ENCODE measurements at regions not wholly inside any gene's neighbourhood (a gene's known extent, or its start where the extent isn't known, plus 50 kb on each side); places are given as distances from the start of the nearest gene placed in this dataset.
"Not testable (repeated sequence)": the region's sequence is repeated elsewhere in the genome, so short reads cannot be mapped to it uniquely, and the experiment has no call there.

DNA sequence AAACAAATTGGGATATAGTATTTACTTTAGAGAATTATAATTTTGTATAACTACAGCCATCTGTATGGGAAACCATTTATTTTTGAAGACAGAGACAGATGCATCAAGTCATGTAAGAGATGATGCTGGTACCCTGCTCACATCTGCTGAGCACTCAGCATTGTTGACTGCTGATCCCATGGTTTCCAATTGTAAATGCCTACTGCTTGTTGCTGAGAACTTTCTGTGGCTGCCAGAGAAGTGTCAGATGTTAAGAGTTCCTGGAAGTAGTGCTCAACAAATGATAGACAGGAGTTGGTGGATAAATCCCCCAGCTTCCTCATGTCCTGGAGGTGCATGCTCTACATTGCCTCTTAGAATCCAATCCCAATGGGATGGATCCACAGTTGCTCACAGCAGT, 167.1 kb downstream of the OXSM start:
- DNase-seq, result no peak

DNA sequence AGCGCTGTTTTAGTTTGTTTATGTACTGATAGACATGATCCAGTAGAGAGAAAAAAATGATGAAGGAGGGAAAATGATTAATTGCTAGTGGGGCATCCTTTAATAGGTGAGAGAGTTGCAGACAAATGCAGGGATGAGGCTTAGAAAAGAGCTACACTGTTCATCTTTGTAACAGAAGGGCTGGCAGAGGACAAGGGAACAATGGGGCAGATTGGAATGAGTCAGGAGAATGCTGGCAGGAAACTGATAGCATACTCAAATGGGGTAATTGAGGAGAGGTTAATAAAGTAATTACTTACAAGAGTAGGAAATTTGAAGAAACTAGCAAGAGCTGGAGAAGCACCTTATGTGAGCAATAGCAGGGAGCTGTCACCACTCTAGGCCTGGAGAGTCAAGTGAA, 170.9 kb downstream of the OXSM start:
- DNase-seq, result no peak

DNA sequence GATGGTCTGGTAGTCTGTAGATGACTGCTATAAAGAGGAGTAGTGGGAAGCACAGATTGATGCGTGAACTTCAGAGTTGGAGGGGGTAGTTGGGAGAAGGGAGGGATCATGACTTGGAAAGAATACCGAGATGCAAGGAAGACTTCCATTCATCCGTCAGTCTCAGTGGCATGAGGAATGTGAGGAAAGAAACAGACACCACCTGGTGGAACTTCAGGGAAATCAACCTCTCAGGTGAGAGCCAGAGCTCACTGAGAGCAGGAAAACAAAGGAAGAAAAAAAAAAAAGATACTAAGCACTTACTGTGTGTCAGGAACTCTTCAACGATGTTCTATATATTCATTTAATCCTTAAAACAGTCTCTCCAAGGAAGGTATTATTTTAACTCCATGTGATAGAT, 172.4 kb downstream of the OXSM start:
- DNase-seq, result no peak

DNA sequence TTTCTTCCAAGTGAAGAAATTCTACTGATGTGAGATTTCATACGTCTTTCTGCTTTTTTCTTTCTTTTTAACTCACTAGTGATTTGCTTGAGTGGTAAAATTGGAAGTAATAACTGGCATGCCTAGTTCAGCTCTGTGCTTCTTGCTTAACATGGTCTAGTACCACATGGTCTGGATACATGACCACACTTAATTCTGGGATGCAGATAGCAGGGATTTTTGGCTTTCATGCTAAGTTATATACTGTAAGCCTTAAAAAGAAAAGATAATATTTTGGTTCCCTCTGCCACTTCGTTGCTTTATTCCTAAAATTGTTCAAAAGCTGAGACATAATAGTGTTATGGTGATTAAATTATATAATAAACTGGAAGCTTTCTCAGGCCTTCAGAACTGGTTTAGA, 174.3 kb downstream of the OXSM start:
- DNase-seq, result no peak

DNA sequence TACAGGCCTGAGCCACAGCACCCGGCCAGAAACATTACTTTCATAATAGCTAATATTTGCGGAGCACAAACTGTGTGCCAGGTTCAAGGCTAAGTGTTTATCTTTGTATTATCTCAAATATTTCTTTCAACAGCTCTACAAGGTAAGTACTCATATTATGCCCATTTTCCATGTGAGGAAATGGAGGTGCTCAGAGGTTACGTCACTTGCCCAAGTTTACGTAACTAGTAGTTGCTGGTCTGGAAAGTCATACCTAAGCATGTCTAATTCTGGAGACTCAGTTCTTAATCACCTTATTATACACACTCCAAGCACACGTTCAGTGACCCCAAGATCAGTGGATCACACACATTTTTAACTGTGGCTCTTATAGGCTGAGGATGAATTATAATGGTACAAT, 177.5 kb downstream of the OXSM start:
- DNase-seq, result no peak

DNA sequence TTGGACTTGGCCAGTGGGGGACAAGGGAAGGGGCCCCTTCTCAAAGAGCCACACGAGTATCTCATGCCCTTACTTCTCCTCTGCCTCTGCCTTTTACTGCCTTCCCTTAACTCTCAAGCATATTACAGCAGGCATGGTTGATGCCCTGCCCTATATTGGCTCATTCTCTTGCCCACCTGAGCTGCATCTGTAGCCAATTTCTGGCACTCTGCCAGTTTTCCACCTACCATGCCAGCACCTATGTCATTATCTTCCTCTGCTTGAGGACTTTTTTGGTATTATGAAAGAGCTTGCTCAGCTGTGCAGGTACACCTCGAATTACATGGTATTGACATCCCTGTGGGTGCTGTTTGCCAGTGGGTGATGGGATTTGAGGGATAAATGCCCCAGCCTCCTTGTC, 181.8 kb downstream of the OXSM start:
- no peak for DNase-seq

DNA sequence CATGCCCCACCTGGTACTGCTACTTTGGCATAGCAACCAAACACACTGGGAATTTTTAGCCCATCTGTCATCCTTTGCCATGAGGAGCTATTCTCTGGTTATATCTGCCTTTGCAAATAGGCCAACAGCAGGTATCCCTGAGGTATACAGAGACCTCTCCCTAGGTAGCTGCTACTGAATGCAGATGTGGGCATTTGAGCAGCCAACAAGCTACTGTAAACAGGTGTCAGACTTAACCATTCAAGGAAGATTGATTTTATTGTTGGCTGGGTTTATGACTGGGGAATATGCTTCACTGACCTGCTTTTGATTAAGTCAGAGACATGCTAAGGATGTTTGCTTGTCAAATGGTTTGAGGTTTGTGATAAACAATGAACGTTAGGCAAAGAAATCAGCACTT, 183.2 kb downstream of the OXSM start:
- DNase-seq, result no peak

DNA sequence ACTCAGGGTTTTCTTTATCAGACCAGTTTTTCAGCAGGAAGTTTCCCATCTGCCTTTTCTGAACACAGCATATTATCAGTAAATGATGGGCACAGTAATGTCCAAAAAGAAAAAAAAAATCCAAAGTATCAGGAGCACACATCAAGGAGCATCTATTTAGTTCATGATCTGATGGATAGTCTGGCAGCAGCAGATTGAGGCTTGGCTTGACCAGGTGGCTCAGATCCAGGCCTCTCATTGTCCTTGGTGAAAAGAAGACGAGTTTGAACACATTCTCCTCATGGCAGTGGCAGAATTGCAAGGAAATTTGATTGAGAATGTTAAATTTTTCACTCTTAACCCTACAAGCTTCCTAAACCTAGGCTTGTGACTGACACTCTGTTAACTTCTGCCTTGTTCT, 192.9 kb downstream of the OXSM start:
- no peak for DNase-seq

DNA sequence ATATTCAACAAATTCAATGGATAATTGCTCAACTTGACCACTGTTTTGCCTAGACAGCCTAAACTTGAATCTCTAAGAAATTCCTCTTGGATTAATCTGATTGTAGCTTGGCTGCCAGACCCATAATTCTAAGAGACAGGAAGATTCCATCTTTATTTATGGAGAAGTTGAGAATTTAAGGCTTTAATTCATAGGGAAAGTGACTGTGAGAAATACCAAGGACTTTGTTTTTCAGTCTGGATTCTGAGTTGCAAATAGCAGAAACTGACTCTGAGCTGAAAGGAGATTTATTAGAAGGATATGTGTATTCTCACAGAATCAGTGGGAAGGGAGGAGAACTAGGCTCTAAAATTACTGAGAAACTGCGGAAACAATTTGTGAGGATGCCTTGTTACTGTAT, 195.7 kb downstream of the OXSM start:
- no peak for DNase-seq

DNA sequence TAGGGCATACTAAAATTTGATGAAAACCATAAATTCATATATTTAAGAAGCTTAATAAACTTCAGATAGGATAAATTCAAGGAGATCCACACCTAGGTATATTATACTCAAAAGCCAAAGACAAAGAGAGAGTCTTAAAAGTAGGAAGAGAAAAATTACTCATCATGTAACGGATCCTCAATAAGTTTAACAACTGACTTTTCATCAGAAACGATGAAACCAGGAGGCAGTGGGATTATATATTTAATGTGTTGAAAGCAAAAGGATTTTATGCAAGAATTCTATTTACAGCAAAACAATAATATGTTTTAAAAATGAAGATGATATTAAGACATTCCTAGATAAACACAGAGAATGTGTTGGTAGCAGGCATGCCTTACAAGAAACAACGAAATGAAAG, 202.7 kb downstream of the OXSM start:
- no peak for DNase-seq

DNA sequence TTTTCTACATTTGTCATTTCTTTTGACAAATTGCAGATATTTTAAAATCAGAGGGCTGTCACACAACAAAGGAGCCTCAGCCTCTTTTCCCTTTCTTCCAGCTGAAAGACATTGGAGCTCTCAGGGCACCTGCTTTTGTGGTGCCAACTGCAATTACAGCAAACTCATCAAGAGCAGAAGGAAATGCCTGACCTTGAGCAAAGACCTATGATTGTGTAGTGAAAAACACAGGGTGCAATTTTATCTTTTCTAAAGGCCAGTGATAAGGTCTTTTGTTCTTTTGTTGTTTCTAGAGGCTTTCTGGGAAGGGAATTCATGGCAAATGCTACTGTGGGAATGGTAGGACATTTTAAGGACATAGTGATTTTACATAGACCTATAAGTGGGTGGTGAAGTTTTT, 214.3 kb downstream of the OXSM start:
- no peak for DNase-seq

DNA sequence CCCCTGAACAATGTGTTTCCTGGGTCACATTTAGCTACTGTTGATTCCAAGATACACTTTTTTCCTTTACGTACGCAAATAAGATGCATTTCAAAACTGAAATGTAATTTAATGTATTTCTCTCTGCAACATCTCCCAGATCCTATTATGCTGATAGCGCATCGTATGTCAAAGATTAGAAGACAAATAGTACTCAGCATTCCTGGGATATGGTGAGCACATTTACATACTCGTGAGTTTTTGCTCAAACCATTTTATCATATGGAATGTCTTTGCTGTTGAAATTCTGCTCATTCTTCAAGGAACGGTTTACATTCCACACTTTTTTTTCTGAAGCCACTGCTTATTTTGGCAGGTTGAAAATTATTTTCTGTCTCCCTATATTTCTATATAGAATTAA, 221.4 kb downstream of the OXSM start:
- no peak for DNase-seq

DNA sequence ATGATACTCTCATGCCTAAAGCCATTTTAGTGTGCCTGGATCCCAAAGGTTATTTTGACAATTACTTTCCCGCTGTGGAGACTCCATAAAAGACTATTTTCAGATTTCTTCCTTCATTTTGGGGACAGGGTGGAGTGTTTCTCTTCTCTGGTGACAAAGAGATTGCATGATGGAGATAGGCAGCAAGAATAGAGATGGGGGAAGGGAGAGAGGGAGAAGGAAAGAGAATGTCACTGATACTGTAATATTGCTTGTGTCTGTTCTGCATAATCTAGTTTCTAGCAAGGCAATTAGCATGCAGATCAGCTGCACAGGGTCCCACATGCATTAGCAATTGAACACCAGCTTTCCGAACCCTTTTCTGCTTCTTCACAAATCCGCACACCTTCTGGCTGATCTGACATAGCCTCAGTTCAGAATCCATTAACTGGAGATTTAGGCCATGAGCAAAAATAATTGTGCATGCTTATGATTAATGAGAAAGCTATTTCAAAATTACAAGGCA, 222.4 kb downstream of the OXSM start:
- DNase-seq, result no peak

DNA sequence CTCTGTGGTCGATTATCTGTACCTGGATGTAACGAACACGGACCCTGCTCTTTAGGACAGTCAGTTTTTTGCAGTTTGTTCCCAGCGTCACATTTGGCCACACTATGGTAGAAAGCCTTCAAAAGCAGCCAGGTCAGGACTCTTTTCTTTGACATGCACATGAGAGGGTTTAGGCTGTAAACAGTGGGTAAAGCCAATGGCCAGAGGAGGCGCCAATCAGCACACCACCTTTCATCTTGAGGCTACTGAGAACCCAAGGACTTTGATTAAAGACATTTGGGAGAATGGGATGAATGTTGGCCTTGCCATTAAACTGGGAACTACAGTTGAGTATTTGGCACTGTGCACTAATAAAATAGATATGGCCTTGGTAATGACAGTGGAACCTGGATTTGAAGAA, 225.9 kb downstream of the OXSM start:
- no peak for DNase-seq

DNA sequence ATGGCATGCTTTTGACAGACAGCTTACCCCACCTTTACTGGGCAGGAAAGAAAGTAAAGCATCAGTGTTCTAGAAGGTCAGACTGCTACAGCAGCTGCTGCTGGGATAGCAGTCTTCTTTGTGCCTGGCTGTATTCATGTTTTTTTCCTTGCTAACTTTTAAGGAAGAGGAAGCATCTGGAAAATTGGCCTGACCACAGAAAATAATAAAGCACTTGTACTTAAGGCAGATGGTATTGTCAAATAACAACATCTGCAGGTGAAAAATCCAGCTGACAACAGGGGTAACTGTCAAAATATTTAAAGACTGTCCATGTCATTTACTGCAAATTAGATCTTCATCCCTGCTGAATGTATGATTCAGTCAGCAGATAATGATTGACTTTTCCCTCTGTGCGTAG, 229.0 kb downstream of the OXSM start:
- no peak for DNase-seq

DNA sequence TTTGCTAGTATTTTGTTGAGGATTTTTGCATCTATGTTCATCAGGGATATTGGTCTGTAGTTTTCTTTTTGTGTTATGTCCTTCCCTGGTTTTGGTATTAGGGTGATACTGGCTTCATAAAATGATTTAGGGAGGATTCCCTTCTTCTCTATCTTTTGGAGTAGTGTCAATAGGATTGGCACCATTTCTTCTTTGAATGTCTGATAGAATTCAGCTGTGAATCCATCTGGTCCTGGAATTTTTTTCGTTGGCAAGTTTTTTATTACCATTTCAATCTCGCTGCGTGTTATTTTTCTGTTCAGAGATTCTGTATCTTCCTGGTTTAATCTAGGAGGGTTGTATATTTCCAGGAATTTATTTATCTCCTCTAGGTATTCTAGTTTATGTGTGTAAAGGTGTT, 234.3 kb downstream of the OXSM start:
- not testable (repeated sequence) for DNase-seq

DNA sequence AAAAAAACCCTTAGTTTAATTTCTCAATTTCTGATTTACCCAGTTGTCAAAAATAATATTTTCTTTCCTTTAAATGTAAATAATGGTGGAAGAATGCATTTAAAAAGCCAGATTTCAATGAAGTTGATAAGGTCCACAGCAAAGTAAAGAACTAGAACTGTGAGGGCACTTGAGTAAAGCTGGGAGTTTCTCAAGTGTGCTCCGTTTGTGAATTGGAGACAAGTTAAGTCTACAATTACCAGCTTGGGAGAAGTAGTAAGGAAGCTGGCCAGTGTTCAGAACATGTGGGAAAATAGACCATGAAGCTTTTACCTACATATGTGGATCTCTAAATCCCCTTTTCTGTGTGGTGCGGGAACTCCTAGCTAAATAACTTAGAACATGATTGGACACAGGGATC, 239.4 kb downstream of the OXSM start:
- DNase-seq, result no peak

DNA sequence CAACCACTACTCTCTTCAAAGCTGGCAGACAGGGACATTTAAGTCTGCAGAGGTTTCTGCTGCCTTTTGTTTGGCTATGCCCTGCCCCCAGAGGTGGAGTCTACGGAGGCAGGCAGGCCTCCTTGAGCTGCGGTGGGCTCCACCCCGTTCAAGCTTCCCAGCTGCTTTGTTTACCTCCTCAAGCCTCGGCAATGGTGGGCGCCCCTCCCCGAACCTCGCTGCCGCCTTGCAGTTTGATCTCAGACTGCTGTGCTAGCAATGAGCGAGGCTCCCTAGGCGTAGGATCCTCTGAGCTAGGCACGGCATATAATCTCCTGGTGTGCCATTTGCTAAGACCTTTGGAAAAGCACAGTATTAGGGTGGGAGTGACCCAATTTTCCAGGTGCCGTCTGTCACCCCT, 252.2 kb downstream of the OXSM start:
- DNase-seq, result not testable (repeated sequence)

DNA sequence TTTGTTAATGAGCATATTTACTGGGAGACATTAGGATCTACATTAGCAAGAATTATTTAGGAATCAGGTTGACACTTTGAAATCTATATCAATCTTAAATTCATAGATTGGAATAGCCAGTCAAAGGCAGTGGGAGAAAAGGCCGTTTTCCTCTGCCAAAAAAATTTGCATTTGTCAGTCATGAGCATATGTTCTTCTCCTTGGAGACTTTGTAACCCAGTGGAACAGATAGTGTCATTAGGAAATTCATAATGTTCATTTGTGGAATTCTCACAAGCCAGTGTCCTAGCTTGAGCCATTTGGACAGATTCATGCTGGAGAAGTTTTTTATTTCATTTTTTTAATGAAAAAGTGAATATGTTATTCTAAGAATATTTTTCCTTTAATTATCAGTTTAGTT, 260.1 kb downstream of the OXSM start:
- no peak for DNase-seq

DNA sequence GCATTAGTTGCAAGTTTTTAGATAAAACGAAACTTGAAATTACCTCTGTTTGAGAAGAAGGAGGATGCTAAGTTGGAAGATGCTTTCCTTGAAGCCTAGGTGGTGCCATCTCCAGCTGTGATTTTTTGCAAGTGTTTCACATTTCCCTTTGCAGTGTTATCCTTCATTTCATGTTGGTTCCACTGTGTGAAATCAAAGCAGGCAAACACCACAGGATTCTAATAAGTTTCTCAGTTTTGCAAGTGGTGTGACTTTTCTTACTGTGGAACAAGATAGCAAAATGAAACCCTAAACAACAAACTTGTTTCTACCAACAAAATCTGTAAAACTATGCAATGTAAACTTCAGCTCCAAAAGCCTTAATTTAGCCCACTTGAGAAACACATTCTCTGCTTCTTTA, 260.9 kb downstream of the OXSM start:
- no peak for DNase-seq

DNA sequence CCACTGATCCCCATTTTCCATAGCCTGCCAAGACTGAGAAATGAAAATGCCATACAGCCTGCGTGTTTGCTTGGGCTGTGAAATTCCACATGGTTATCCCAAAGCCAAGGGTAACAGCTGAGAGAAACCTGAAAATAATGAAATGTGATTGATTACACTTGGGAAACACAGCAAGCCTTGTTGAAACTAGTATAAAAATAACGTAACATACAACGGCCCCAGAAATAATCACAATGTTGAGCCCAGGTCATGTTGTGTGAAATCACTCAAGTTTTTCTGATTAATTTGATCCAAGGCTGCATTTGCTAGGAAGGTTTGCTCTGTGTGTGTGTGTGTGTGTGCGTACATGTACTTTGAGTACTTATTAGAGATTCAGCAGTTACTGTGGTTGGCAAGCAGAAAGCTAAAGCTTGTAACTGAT, 269.0 kb downstream of the OXSM start:
- no peak for DNase-seq

DNA sequence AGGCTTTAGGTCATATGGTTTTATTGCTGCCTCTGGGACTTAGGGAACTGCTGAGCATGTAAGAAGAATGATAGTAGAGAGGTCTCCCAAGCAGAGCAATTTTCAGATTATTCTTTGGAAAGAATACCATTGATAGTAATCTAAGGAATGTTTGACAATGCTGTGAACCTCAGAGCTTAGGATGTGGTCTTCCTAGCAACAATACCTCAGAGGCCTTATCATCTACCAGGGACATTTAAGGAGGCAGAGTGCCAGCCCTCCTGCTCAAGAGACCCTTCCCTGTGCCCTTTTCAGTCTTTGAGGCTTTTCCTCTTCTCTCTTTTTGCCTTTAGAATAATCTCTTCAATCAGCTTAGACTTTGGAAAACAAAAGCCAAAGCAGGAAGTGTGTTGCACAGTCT, 272.1 kb downstream of the OXSM start:
- DNase-seq, result no peak

DNA sequence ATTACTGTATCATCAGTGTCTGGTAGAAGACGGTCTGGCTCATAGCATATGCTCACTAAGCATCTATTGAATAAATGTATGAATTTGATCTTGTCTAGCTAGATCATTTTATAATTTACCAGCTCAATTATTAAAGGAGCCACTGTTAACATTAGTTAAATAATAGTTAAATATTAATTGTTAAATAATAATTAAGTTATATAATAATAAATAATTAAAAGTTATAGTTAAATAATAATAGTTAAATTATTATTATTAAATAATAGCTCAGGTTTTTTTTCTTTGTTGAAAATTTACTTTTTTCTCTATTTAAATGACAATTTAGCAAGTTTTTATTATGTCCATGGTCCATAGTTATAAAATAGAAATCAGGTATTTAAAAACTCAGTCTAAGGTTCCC, 274.4 kb downstream of the OXSM start:
- no peak for DNase-seq

DNA sequence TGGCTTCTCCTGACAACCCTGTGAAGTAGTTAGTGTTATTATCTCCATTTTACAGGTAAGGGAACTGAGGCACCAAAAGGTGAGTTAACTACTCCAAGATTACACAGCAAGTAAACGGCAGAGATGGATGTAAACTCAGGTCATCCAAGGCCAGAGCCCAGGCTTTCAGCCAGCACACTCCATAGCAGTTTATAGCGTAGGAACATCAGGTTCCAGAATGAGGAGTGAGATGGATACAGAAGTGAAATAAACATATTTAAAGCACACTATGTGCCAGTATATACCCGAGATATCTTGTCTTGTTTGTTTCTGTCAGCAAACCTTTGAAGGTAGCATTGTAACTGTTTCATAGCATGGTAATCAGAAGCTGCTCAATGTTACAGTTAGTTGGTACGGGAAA, 279.0 kb downstream of the OXSM start:
- no peak for DNase-seq

DNA sequence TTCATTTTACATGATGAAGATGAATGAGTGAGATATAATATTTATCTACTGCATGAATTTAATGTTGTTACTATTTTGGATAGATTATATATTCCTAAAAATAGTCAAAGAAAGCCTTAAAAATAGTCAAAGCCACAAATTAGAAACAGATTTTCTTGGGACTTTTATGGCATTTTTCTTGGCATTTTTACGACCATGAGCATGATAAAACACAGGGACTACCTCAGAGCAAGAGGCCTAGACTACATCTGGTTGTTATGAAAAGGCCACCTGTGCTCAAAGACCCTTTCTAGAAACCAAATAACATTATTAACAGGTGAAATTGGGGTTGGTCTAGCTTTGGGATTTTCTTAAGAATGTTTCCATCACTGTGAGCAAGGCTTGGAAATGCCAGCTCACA, 281.0 kb downstream of the OXSM start:
- no peak for DNase-seq

DNA sequence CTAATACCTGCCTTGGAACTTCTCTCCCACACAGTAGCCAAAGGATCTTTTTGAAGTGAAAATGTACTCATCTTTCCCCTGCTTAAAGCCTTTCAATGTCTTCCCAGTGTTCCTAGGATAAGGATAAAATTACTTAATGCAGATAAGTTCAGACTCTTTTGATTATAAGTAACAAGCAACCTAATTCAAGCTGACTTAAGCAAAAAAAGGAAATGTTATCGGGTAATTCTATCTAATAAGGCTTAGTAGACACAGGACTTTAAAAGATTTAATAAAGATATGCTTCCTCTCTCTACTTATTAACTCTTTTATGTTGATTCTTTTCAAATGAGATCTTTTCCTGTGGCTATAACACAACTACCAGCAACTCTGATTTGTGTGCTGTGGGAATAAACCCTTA, 284.2 kb downstream of the OXSM start:
- DNase-seq, result no peak
